ENCODE measurements at regions not wholly inside any gene's neighbourhood (a gene's known extent, or its start where the extent isn't known, plus 50 kb on each side); places are given as distances from the start of the nearest gene placed in this dataset.

DNA sequence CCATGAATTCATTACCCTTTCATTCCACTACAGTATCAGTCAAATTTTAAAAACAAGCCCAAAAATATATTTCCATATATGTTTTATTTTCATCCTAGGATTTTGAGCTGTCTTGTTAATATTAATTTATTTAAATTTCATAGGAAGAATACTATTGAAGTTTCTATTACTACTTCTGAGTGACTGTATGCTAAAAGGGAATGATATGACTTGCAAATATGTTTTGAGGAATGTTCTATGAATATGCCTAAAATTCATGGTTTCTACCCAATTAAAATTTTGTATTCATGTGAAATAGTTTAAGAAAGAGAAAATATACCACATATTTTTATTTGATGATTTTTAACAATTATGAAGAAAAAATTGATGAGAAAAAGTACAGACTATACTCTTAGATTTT, 52.9 kb upstream of the BACH1 start:
- Histone ChIP-seq H2AFZ (ENCODE audit: low read length) (no peak overlapping the region), H4K20me1 (ENCODE audit: insufficient read depth, low read length, poor library complexity, severe bottlenecking) (no peaks in the 10 kb centered on the region), H3K9me2 (replicated peaks; ENCODE audit: low read depth, low read length) (no peaks in the 10 kb centered on the region), H3F3A (ENCODE audit: low read depth) (no peaks in the 10 kb centered on the region), H3K4me2 (ENCODE audit: low read depth, low read length, poor library complexity, severe bottlenecking) (no peak overlapping the region), H3K27me3 (ENCODE audit: insufficient read depth, low read length, poor library complexity, severe bottlenecking) (no peaks in the 10 kb centered on the region), H3K4me3 (ENCODE audit: low read length, poor library complexity, severe bottlenecking) (no peak overlapping the region), H3K36me3 (ENCODE audit: insufficient read depth, low read length) (no peaks in the 10 kb centered on the region), H3K9ac (ENCODE audit: low read depth, low read length, poor library complexity, severe bottlenecking) (no peak overlapping the region), H3K79me2 (ENCODE audit: insufficient read depth, low read length) (no peaks in the 10 kb centered on the region), H3K4me1 (ENCODE audit: insufficient read depth, low read length, poor library complexity, severe bottlenecking) (no peaks in the 10 kb centered on the region), H3K9me3 (ENCODE audit: insufficient read depth, low read depth, low read length) (no peaks in the 10 kb centered on the region)
- TF ChIP-seq CTCF (conservative IDR thresholded peaks at IDR 0.05; ENCODE audit: low read length) = no peak
- no peak for TF ChIP-seq EZH2phosphoT487 (IDR thresholded peaks at IDR 0.05; ENCODE audit: borderline replicate concordance)

- H3F3A ChIP-seq (ENCODE audit: low read depth) = no peaks in the 10 kb centered on the region
- H3K4me1 ChIP-seq (ENCODE audit: insufficient read depth, low read length, poor library complexity, severe bottlenecking) = no peaks in the 10 kb centered on the region
- no peaks in the 10 kb centered on the region for H3K79me2 ChIP-seq (ENCODE audit: insufficient read depth, low read length)
- no peaks in the 10 kb centered on the region for H4K20me1 ChIP-seq (ENCODE audit: insufficient read depth, low read length, poor library complexity, severe bottlenecking)
- H3K9me3 ChIP-seq (ENCODE audit: insufficient read depth, low read depth, low read length) = no peaks in the 10 kb centered on the region
- H3K4me2 ChIP-seq (ENCODE audit: low read depth, low read length, poor library complexity, severe bottlenecking) = no peak overlapping the region
- no peak overlapping the region for H2AFZ ChIP-seq (ENCODE audit: low read length)
- no peaks in the 10 kb centered on the region for H3K27me3 ChIP-seq (ENCODE audit: insufficient read depth, low read length, poor library complexity, severe bottlenecking)
- no peaks in the 10 kb centered on the region for H3K9me2 ChIP-seq (replicated peaks; ENCODE audit: low read depth, low read length)
- H3K36me3 ChIP-seq (ENCODE audit: insufficient read depth, low read length) = no peaks in the 10 kb centered on the region
- H3K4me3 ChIP-seq (ENCODE audit: low read length, poor library complexity, severe bottlenecking) = no peak overlapping the region
- no peak overlapping the region for H3K9ac ChIP-seq (ENCODE audit: low read depth, low read length, poor library complexity, severe bottlenecking)
- TF ChIP-seq CTCF (conservative IDR thresholded peaks at IDR 0.05; ENCODE audit: low read length) = no peak
- no peak for TF ChIP-seq EZH2phosphoT487 (IDR thresholded peaks at IDR 0.05; ENCODE audit: borderline replicate concordance)
These were observed 52.1 kb upstream of the BACH1 start for GRCh38 chr21:29246614-29247013.

DNA sequence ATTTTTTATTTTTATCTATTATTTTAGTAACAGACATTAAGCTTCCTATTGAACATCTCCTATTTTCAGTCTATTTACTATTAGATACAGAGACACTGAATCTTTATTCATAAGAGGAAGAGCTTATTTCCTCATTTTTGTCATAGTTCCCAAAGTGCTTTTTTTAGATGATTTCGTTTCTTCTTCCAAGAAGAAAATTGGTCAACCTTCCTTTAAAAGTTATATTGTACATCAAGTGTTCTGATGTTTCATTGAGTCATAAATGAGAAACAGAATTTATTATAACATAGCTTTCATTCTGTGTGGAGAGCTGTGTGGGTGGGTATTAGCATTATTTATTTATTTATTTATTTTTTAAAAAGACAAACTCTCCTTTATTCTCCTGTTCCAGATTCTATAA, 50.6 kb upstream of the BACH1 start:
- Histone ChIP-seq H3K36me3 (ENCODE audit: insufficient read depth, low read length) (no peaks in the 10 kb centered on the region), H3K4me3 (ENCODE audit: low read length, poor library complexity, severe bottlenecking) (no peak overlapping the region), H3K9me2 (replicated peaks; ENCODE audit: low read depth, low read length) (no peaks in the 10 kb centered on the region), H2AFZ (ENCODE audit: low read length) (no peak overlapping the region), H3K9ac (ENCODE audit: low read depth, low read length, poor library complexity, severe bottlenecking) (no peak overlapping the region), H3K79me2 (ENCODE audit: insufficient read depth, low read length) (no peaks in the 10 kb centered on the region), H3K4me2 (ENCODE audit: low read depth, low read length, poor library complexity, severe bottlenecking) (no peak overlapping the region), H3K9me3 (ENCODE audit: insufficient read depth, low read depth, low read length) (no peaks in the 10 kb centered on the region), H4K20me1 (ENCODE audit: insufficient read depth, low read length, poor library complexity, severe bottlenecking) (no peaks in the 10 kb centered on the region), H3F3A (ENCODE audit: low read depth) (no peaks in the 10 kb centered on the region), H3K27me3 (ENCODE audit: insufficient read depth, low read length, poor library complexity, severe bottlenecking) (no peaks in the 10 kb centered on the region), H3K4me1 (ENCODE audit: insufficient read depth, low read length, poor library complexity, severe bottlenecking) (no peaks in the 10 kb centered on the region)
- no peak for TF ChIP-seq EZH2phosphoT487 (IDR thresholded peaks at IDR 0.05; ENCODE audit: borderline replicate concordance)
- no peak for TF ChIP-seq CTCF (conservative IDR thresholded peaks at IDR 0.05; ENCODE audit: low read length)

Measured in Loucy (cell line).